IgD-negative memory B cell (primary cell): ENCODE measurements at regions not wholly inside any gene's neighbourhood (a gene's known extent, or its start where the extent isn't known, plus 50 kb on each side); places are given as distances from the start of the nearest gene placed in this dataset.
A peak's percentile ranks its signal among the peaks of the same experiment; 100 is the strongest.

Experiments used
- H3K27ac Mint-ChIP-seq, 3 donors: one replicate each; pipeline ENCODE4 v1.8.0; 2020 to 2022; ENCODE audit warnings: mild to moderate bottlenecking in 3 of 3, mixed read lengths in 3 of 3, moderate library complexity in 1 of 3
- H3K27me3 Mint-ChIP-seq: one replicate; pipeline ENCODE4 v1.8.0; 2021; ENCODE audit warnings: mixed read lengths
- H3K36me3 Mint-ChIP-seq: one replicate; pipeline ENCODE4 v1.8.0; 2020; ENCODE audit warnings: mild to moderate bottlenecking, mixed read lengths
- H3K4me1 Mint-ChIP-seq, 3 donors: one replicate each; pipeline ENCODE4 v1.8.0; 2020 to 2022; ENCODE audit warnings: mixed read lengths in 3 of 3, mild to moderate bottlenecking in 1 of 3
- H3K4me3 Mint-ChIP-seq, 4 donors: one replicate each; pipeline ENCODE4 v1.8.0; 2020 to 2022; ENCODE audit warnings: mild to moderate bottlenecking in 4 of 4, mixed read lengths in 4 of 4, moderate library complexity in 3 of 4
- H3K9me3 Mint-ChIP-seq, 3 donors: one replicate each; pipeline ENCODE4 v1.8.0; 2020 to 2021; ENCODE audit warnings: mixed read lengths in 3 of 3, mild to moderate bottlenecking in 1 of 3

GRCh38 chr18:25736516-25736915 is 353.9 kb downstream of the SS18 start:
- Mint-ChIP-seq H3K27me3 (no peaks in the 10 kb centered on the region), H3K9me3 (peaks cover 0 to 4% (median under 1%) of the 10 kb centered on the region in 3 donors), H3K36me3 (no peaks in the 10 kb centered on the region), H3K4me1 (no peaks in the 10 kb centered on the region), H3K27ac (no peak overlapping the region), H3K4me3 (no peak overlapping the region)

GRCh38 chr18:25735459-25735858 is 355.0 kb downstream of the SS18 start:
- H3K4me1 Mint-ChIP-seq = no peaks in the 10 kb centered on the region
- no peaks in the 10 kb centered on the region for H3K27me3 Mint-ChIP-seq
- H3K9me3 Mint-ChIP-seq = peaks cover 2 to 7% (median 3%) of the 10 kb centered on the region in 3 donors
- no peak overlapping the region for H3K4me3 Mint-ChIP-seq
- no peak overlapping the region for H3K27ac Mint-ChIP-seq
- no peaks in the 10 kb centered on the region for H3K36me3 Mint-ChIP-seq

GRCh38 chr18:25734336-25734735 is 356.1 kb downstream of the SS18 start:
- Mint-ChIP-seq H3K27ac (no peak overlapping the region), H3K4me3 (no peak overlapping the region), H3K36me3 (no peaks in the 10 kb centered on the region), H3K27me3 (no peaks in the 10 kb centered on the region), H3K9me3 (peaks cover 2 to 17% (median 5%) of the 10 kb centered on the region in 3 donors), H3K4me1 (no peaks in the 10 kb centered on the region)

GRCh38 chr18:25732862-25733261 is 357.6 kb downstream of the SS18 start:
- Mint-ChIP-seq H3K27me3 (no peaks in the 10 kb centered on the region), H3K27ac (no peak overlapping the region), H3K36me3 (no peaks in the 10 kb centered on the region), H3K4me1 (no peaks in the 10 kb centered on the region), H3K4me3 (no peak overlapping the region), H3K9me3 (peaks cover 2 to 19% (median 5%) of the 10 kb centered on the region in 3 donors)

- Mint-ChIP-seq H3K4me1 (no peaks in the 10 kb centered on the region), H3K4me3 (no peak overlapping the region), H3K27ac (no peak overlapping the region), H3K27me3 (peaks cover 2% of the 10 kb centered on the region), H3K9me3 (peaks cover 2 to 15% (median 5%) of the 10 kb centered on the region in 3 donors), H3K36me3 (no peaks in the 10 kb centered on the region)
These were observed 361.3 kb downstream of the SS18 start for GRCh38 chr18:25729072-25729471.

- Mint-ChIP-seq H3K27ac (no peak overlapping the region), H3K4me3 (no peak overlapping the region), H3K27me3 (peaks cover 4% of the 10 kb centered on the region), H3K4me1 (no peaks in the 10 kb centered on the region), H3K36me3 (peaks cover 2% of the 10 kb centered on the region), H3K9me3 (peaks cover 2 to 18% (median 5%) of the 10 kb centered on the region in 3 donors)
These were observed 363.0 kb downstream of the SS18 start for GRCh38 chr18:25727281-25727985.

GRCh38 chr18:25726298-25726697 is 364.1 kb downstream of the SS18 start:
- Mint-ChIP-seq H3K27ac (no peak overlapping the region), H3K4me3 (no peak overlapping the region), H3K9me3 (peaks cover 2 to 18% (median 3%) of the 10 kb centered on the region in 3 donors), H3K4me1 (no peaks in the 10 kb centered on the region), H3K36me3 (peaks cover 2% of the 10 kb centered on the region), H3K27me3 (peaks cover 4% of the 10 kb centered on the region)

- Mint-ChIP-seq H3K27me3 (peaks cover 4% of the 10 kb centered on the region), H3K9me3 (peaks cover under 1 to 16% (median 7%) of the 10 kb centered on the region in 3 donors), H3K4me3 (no peak overlapping the region), H3K27ac (no peak overlapping the region), H3K4me1 (no peaks in the 10 kb centered on the region), H3K36me3 (peaks cover 2% of the 10 kb centered on the region)
These were observed 364.9 kb downstream of the SS18 start for GRCh38 chr18:25725501-25725900.

- Mint-ChIP-seq H3K27ac (no peak overlapping the region), H3K9me3 (peaks cover 0 to 12% (median 4%) of the 10 kb centered on the region in 3 donors), H3K4me3 (no peak overlapping the region), H3K36me3 (peaks cover 2% of the 10 kb centered on the region), H3K27me3 (peaks cover 4% of the 10 kb centered on the region), H3K4me1 (no peaks in the 10 kb centered on the region)
These were observed 365.4 kb downstream of the SS18 start for GRCh38 chr18:25724997-25725396.

GRCh38 chr18:25724121-25724520 is 366.3 kb downstream of the SS18 start:
- Mint-ChIP-seq H3K36me3 (peaks cover 2% of the 10 kb centered on the region), H3K27me3 (peaks cover 4% of the 10 kb centered on the region), H3K4me1 (no peaks in the 10 kb centered on the region), H3K9me3 (peaks cover 0 to 6% (median 3%) of the 10 kb centered on the region in 3 donors), H3K27ac (no peak overlapping the region), H3K4me3 (no peak overlapping the region)

GRCh38 chr18:25713103-25713502 is 361.1 kb upstream of the ZNF521 start:
- no peaks in the 10 kb centered on the region for H3K4me1 Mint-ChIP-seq
- H3K27me3 Mint-ChIP-seq = no peaks in the 10 kb centered on the region
- peaks cover 2% of the 10 kb centered on the region for H3K36me3 Mint-ChIP-seq
- H3K9me3 Mint-ChIP-seq = peaks cover 1 to 3% (median 2%) of the 10 kb centered on the region in 3 donors
- no peak overlapping the region for H3K4me3 Mint-ChIP-seq
- H3K27ac Mint-ChIP-seq = no peak overlapping the region

- Mint-ChIP-seq H3K27me3 (no peaks in the 10 kb centered on the region), H3K36me3 (peaks cover 2% of the 10 kb centered on the region), H3K4me3 (no peak overlapping the region)
These were observed 359.0 kb upstream of the ZNF521 start for GRCh38 chr18:25710981-25711380.

GRCh38 chr18:25705650-25706049 is 353.7 kb upstream of the ZNF521 start:
- H3K4me1 Mint-ChIP-seq = no peaks in the 10 kb centered on the region
- no peak overlapping the region for H3K4me3 Mint-ChIP-seq
- no peaks in the 10 kb centered on the region for H3K27me3 Mint-ChIP-seq
- H3K36me3 Mint-ChIP-seq = peaks cover 2% of the 10 kb centered on the region
- no peak overlapping the region for H3K27ac Mint-ChIP-seq
- no peaks in the 10 kb centered on the region for H3K9me3 Mint-ChIP-seq

More at GRCh38 chr18:25710981-25711380, 359.0 kb upstream of the ZNF521 start:
- no peaks in the 10 kb centered on the region for H3K4me1 Mint-ChIP-seq
- H3K27ac Mint-ChIP-seq = no peak overlapping the region
- peaks cover 0 to 2% (median 1%) of the 10 kb centered on the region in 3 donors for H3K9me3 Mint-ChIP-seq

GRCh38 chr18:25704494-25704893 is 352.5 kb upstream of the ZNF521 start:
- no peaks in the 10 kb centered on the region for H3K9me3 Mint-ChIP-seq
- no peak overlapping the region for H3K4me3 Mint-ChIP-seq
- H3K27ac Mint-ChIP-seq = no peak overlapping the region
- no peaks in the 10 kb centered on the region for H3K4me1 Mint-ChIP-seq
- H3K36me3 Mint-ChIP-seq = peaks cover 2% of the 10 kb centered on the region
- H3K27me3 Mint-ChIP-seq = no peaks in the 10 kb centered on the region

GRCh38 chr18:25704071-25704470 is 352.1 kb upstream of the ZNF521 start:
- Mint-ChIP-seq H3K4me1 (no peaks in the 10 kb centered on the region), H3K36me3 (no peaks in the 10 kb centered on the region), H3K27ac (no peak overlapping the region), H3K27me3 (no peaks in the 10 kb centered on the region), H3K4me3 (no peak overlapping the region), H3K9me3 (no peaks in the 10 kb centered on the region)

GRCh38 chr18:25701821-25702220 is 349.9 kb upstream of the ZNF521 start:
- Mint-ChIP-seq H3K36me3 (no peaks in the 10 kb centered on the region), H3K4me3 (peak overlapping the region in 1 of 4 donors; percentile 30)

More at GRCh38 chr18:25701821-25702220, 349.9 kb upstream of the ZNF521 start:
- H3K27me3 Mint-ChIP-seq = no peaks in the 10 kb centered on the region
- H3K27ac Mint-ChIP-seq = no peak overlapping the region
- no peaks in the 10 kb centered on the region for H3K4me1 Mint-ChIP-seq
- H3K9me3 Mint-ChIP-seq = no peaks in the 10 kb centered on the region
